WTC11 (cell line): ENCODE measurements at regions not wholly inside any gene's neighbourhood (a gene's known extent, or its start where the extent isn't known, plus 50 kb on each side); places are given as distances from the start of the nearest gene placed in this dataset.

ENCODE experiments used
- ATAC-seq: fragments of 200-7000 bp; cut with Tn5 transposase; 2 replicates; pipeline ENCODE4 v1.10.0; 2021; ENCODE audit warnings: mild to moderate bottlenecking, moderate library complexity
- CTCF ChIA-PET: fragments of 300-600 bp; sonication (Branson Sonifier 250); formaldehyde crosslinking; loops from one replicate; lab custom pipeline; 2021; ENCODE audit warnings: antibody characterized with exemption; lab: Charles Lee
- POLR2A ChIA-PET: fragments of 350-600 bp; sonication (Branson Sonifier 250); formaldehyde crosslinking; loops from one replicate; lab custom pipeline; 2021; ENCODE audit warnings: antibody characterized with exemption; lab: Charles Lee
- DNase-seq: peaks from one replicate; pipeline ENCODE4 v3.0.0; 2021; ENCODE audit warnings: low spot score
- H3K27ac Mint-ChIP-seq: 2 replicates; pipeline ENCODE4 v1.8.0; 2021; ENCODE audit warnings: mixed read lengths
- H3K27me3 Mint-ChIP-seq: 2 replicates; pipeline ENCODE4 v1.8.0; 2021; ENCODE audit warnings: low read depth, mild to moderate bottlenecking, moderate library complexity, mixed read lengths
- H3K36me3 Mint-ChIP-seq: 2 replicates; pipeline ENCODE4 v1.8.0; 2021; ENCODE audit warnings: mixed read lengths
- H3K4me1 Mint-ChIP-seq: 2 replicates; pipeline ENCODE4 v1.8.0; 2022; ENCODE audit warnings: mixed read lengths
- H3K4me3 Mint-ChIP-seq: 2 replicates; pipeline ENCODE4 v1.8.0; 2021; ENCODE audit warnings: mild to moderate bottlenecking, moderate library complexity, mixed read lengths
- H3K9me3 Mint-ChIP-seq: 2 replicates; pipeline ENCODE4 v1.8.0; 2021; ENCODE audit warnings: mixed read lengths
- CREM ChIP-seq: sonication (generic); formaldehyde crosslinking; IDR thresholded peaks from 2 replicates; pipeline ENCODE4 v1.8.1; 2022; ENCODE audit warnings: mild to moderate bottlenecking, missing genetic modification reagents, moderate library complexity
- GABPB1 ChIP-seq: sonication (generic); formaldehyde crosslinking; IDR thresholded peaks from 2 replicates; pipeline ENCODE4 v1.8.1; 2023; ENCODE audit warnings: mild to moderate bottlenecking, missing genetic modification reagents
- GRHL2 ChIP-seq: fragments of 250-450 bp; sonication (Bioruptor Pico); IDR thresholded peaks from 2 replicates; pipeline ENCODE4 v1.8.0; 2022; ENCODE audit warnings: mild to moderate bottlenecking, moderate library complexity; ENCODE audit not compliant: insufficient replicate concordance, severe bottlenecking
- GTF2I ChIP-seq: fragments of 250-450 bp; sonication (Bioruptor Pico); conservative IDR thresholded peaks from 2 replicates; pipeline ENCODE4 v1.4.0; 2021; ENCODE audit warnings: mild to moderate bottlenecking
- NFATC4 ChIP-seq: fragments of 250-450 bp; sonication (Bioruptor Pico); IDR thresholded peaks from 2 replicates; pipeline ENCODE4 v1.9.0; 2021; ENCODE audit warnings: mild to moderate bottlenecking
- NFE2L1 ChIP-seq: sonication (generic); formaldehyde crosslinking; IDR thresholded peaks from 2 replicates; pipeline ENCODE4 v1.8.1; 2023; ENCODE audit warnings: missing genetic modification reagents
- NR1H2 ChIP-seq: sonication (generic); formaldehyde crosslinking; IDR thresholded peaks from 2 replicates; pipeline ENCODE4 v1.9.0; 2021; ENCODE audit warnings: mild to moderate bottlenecking, moderate library complexity, missing genetic modification reagents
- NR2C2 ChIP-seq: sonication (generic); formaldehyde crosslinking; IDR thresholded peaks from 2 replicates; pipeline ENCODE4 v1.8.0; 2022; ENCODE audit warnings: mild to moderate bottlenecking, missing genetic modification reagents
- OVOL2 ChIP-seq: fragments of 250-450 bp; sonication (Bioruptor Pico); IDR thresholded peaks from 2 replicates; pipeline ENCODE4 v1.9.0; 2021; ENCODE audit warnings: mild to moderate bottlenecking, borderline replicate concordance
- PRRX2 ChIP-seq: fragments of 250-450 bp; sonication (Bioruptor Pico); IDR thresholded peaks from 2 replicates; pipeline ENCODE4 v1.8.0; 2021; ENCODE audit warnings: mild to moderate bottlenecking
- SMAD4 ChIP-seq: sonication (generic); formaldehyde crosslinking; IDR thresholded peaks from 2 replicates; pipeline ENCODE4 v1.8.0; 2022; ENCODE audit warnings: mild to moderate bottlenecking, missing genetic modification reagents
- SP1 ChIP-seq: sonication (generic); formaldehyde crosslinking; conservative IDR thresholded peaks from 2 replicates; pipeline ENCODE4 v1.8.1; 2022; ENCODE audit warnings: missing genetic modification reagents
- TCF7 ChIP-seq: sonication (generic); formaldehyde crosslinking; IDR thresholded peaks from 2 replicates; pipeline ENCODE4 v1.8.0; 2022; ENCODE audit warnings: mild to moderate bottlenecking, low read depth, missing genetic modification reagents, moderate library complexity
- TEAD1 ChIP-seq: sonication (generic); formaldehyde crosslinking; IDR thresholded peaks from 2 replicates; pipeline ENCODE4 v1.8.0; 2022; ENCODE audit warnings: mild to moderate bottlenecking, missing genetic modification reagents
- TEAD4 ChIP-seq: sonication (generic); formaldehyde crosslinking; IDR thresholded peaks from 2 replicates; pipeline ENCODE4 v1.8.0; 2022; ENCODE audit warnings: mild to moderate bottlenecking, missing genetic modification reagents
- TP53 ChIP-seq: sonication (generic); formaldehyde crosslinking; IDR thresholded peaks from 2 replicates; pipeline ENCODE4 v1.8.1; 2023; ENCODE audit warnings: mild to moderate bottlenecking, missing genetic modification reagents
- ZBTB21 ChIP-seq: sonication (generic); formaldehyde crosslinking; IDR thresholded peaks from 2 replicates; pipeline ENCODE4 v1.8.1; 2023; ENCODE audit warnings: mild to moderate bottlenecking, missing genetic modification reagents, borderline replicate concordance
- TF ChIP-seq, protein P1 (sequence below): sonication (generic); formaldehyde crosslinking; IDR thresholded peaks from 2 replicates; pipeline ENCODE4 v1.8.1; 2023; ENCODE audit warnings: mild to moderate bottlenecking, missing genetic modification reagents, moderate library complexity
- TF ChIP-seq, protein P2 (sequence below): sonication (generic); formaldehyde crosslinking; IDR thresholded peaks from 2 replicates; pipeline ENCODE4 v1.8.1; 2022; ENCODE audit warnings: low read depth, mild to moderate bottlenecking, moderate library complexity, missing genetic modification reagents, borderline replicate concordance
- TF ChIP-seq, protein P3 (sequence below): sonication (generic); formaldehyde crosslinking; IDR thresholded peaks from 2 replicates; pipeline ENCODE4 v1.8.1; 2022; ENCODE audit warnings: mild to moderate bottlenecking, missing genetic modification reagents, moderate library complexity, borderline replicate concordance
- TF ChIP-seq, protein P4 (sequence below): fragments of 250-450 bp; sonication (Bioruptor Pico); IDR thresholded peaks from 2 replicates; pipeline ENCODE4 v1.9.0; 2021; ENCODE audit warnings: mild to moderate bottlenecking
- TF ChIP-seq, protein P5 (sequence below): sonication (generic); formaldehyde crosslinking; IDR thresholded peaks from 2 replicates; pipeline ENCODE4 v1.8.1; 2023; ENCODE audit warnings: mild to moderate bottlenecking, missing genetic modification reagents
- TF ChIP-seq, protein P6 (sequence below): fragments of 250-450 bp; sonication (Bioruptor Pico); IDR thresholded peaks from 2 replicates; pipeline ENCODE4 v1.9.0; 2021; ENCODE audit warnings: moderate library complexity, mild to moderate bottlenecking, inconsistent platforms, borderline replicate concordance
- TF ChIP-seq, protein P7 (sequence below): sonication (generic); formaldehyde crosslinking; IDR thresholded peaks from 2 replicates; pipeline ENCODE4 v1.8.0; 2023; ENCODE audit warnings: missing genetic modification reagents

DNA sequence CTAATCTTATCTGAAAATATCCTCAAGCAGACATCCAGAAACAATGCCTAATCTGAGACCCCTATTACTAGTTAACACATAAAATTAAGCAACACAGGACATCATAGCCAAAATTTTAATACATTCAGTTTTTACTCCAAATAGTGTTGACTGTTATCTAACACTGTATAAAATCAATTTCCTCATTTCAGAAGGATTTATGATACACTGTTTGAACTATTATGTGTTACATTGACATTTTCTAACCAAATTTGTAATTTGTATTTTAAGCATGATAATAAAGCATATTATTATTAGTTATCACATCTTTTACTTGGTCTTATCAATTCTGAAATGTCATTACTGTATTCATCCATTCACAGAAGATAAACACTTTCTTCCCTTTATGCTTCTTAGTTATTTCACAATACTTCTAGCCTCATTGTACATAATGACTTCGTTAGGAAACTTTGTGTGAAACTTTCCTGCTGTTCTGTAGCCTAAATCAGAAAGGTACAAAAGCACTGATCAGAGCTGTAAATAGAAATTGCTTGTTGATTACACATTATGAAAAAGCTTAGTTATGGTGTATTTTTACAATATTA is 1248.9 kb downstream of the JRKL start:
- DNase-seq (no peak), ATAC-seq (no peak)
- ChIA-PET CTCF (no interaction called here), POLR2A (no interaction called here)
- Mint-ChIP-seq H3K9me3 (peaks cover 28% of the 10 kb centered on the region), H3K4me3 (no peak overlapping the region), H3K36me3 (peaks cover 29% of the 10 kb centered on the region), H3K4me1 (peaks cover 38% of the 10 kb centered on the region), H3K27ac (no peak overlapping the region), H3K27me3 (peaks cover 44% of the 10 kb centered on the region)
- TF ChIP-seq, protein P1, sequence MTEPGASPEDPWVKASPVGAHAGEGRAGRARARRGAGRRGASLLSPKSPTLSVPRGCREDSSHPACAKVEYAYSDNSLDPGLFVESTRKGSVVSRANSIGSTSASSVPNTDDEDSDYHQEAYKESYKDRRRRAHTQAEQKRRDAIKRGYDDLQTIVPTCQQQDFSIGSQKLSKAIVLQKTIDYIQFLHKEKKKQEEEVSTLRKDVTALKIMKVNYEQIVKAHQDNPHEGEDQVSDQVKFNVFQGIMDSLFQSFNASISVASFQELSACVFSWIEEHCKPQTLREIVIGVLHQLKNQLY (CRISPR knock-in tag), result no peak
- TF ChIP-seq, protein P2, sequence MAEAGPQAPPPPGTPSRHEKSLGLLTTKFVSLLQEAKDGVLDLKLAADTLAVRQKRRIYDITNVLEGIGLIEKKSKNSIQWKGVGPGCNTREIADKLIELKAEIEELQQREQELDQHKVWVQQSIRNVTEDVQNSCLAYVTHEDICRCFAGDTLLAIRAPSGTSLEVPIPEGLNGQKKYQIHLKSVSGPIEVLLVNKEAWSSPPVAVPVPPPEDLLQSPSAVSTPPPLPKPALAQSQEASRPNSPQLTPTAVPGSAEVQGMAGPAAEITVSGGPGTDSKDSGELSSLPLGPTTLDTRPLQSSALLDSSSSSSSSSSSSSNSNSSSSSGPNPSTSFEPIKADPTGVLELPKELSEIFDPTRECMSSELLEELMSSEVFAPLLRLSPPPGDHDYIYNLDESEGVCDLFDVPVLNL (CRISPR knock-in tag), result no peak
- TF ChIP-seq, protein P3, sequence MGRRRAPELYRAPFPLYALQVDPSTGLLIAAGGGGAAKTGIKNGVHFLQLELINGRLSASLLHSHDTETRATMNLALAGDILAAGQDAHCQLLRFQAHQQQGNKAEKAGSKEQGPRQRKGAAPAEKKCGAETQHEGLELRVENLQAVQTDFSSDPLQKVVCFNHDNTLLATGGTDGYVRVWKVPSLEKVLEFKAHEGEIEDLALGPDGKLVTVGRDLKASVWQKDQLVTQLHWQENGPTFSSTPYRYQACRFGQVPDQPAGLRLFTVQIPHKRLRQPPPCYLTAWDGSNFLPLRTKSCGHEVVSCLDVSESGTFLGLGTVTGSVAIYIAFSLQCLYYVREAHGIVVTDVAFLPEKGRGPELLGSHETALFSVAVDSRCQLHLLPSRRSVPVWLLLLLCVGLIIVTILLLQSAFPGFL (CRISPR knock-in tag), result no peak
- TF ChIP-seq ZBTB21 (no peak), NFATC4 (no peak), GRHL2 (CRISPR knock-in tag) (no peak), TP53 (CRISPR knock-in tag) (no peak), SP1 (no peak), TEAD1 (CRISPR knock-in tag) (no peak)
- TF ChIP-seq, protein P4, sequence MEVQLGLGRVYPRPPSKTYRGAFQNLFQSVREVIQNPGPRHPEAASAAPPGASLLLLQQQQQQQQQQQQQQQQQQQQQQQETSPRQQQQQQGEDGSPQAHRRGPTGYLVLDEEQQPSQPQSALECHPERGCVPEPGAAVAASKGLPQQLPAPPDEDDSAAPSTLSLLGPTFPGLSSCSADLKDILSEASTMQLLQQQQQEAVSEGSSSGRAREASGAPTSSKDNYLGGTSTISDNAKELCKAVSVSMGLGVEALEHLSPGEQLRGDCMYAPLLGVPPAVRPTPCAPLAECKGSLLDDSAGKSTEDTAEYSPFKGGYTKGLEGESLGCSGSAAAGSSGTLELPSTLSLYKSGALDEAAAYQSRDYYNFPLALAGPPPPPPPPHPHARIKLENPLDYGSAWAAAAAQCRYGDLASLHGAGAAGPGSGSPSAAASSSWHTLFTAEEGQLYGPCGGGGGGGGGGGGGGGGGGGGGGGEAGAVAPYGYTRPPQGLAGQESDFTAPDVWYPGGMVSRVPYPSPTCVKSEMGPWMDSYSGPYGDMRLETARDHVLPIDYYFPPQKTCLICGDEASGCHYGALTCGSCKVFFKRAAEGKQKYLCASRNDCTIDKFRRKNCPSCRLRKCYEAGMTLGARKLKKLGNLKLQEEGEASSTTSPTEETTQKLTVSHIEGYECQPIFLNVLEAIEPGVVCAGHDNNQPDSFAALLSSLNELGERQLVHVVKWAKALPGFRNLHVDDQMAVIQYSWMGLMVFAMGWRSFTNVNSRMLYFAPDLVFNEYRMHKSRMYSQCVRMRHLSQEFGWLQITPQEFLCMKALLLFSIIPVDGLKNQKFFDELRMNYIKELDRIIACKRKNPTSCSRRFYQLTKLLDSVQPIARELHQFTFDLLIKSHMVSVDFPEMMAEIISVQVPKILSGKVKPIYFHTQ (CRISPR knock-in tag), result no peak

DNA sequence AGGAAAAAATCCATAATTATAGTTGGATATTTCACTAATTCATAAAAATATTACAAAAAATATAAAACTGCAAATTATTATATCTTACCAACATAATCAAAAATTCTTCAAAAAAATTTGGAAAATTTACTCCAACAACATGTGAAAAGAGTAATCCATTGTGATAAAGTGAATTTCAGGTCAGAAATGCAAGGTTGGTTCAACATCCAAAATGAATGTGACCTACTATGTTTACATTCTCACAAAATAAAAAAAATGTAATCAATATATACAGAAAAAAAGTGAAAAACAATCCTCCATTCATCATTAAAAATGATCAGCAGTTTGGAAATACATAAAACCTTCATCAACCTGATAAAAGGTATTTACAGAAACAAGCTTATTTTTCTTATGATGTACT is 1252.2 kb downstream of the JRKL start:
- ATAC-seq (no peak), DNase-seq (no peak)
- no peak overlapping the region for H3K27ac Mint-ChIP-seq
- peaks cover 20% of the 10 kb centered on the region for H3K4me1 Mint-ChIP-seq
- CTCF ChIA-PET, result no interaction called here
- H3K36me3 Mint-ChIP-seq, result peaks cover 17% of the 10 kb centered on the region
- H3K27me3 Mint-ChIP-seq, result peaks cover 19% of the 10 kb centered on the region
- TF ChIP-seq GTF2I (CRISPR knock-in tag), result no peak
- TF ChIP-seq, protein P5, sequence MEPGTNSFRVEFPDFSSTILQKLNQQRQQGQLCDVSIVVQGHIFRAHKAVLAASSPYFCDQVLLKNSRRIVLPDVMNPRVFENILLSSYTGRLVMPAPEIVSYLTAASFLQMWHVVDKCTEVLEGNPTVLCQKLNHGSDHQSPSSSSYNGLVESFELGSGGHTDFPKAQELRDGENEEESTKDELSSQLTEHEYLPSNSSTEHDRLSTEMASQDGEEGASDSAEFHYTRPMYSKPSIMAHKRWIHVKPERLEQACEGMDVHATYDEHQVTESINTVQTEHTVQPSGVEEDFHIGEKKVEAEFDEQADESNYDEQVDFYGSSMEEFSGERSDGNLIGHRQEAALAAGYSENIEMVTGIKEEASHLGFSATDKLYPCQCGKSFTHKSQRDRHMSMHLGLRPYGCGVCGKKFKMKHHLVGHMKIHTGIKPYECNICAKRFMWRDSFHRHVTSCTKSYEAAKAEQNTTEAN (CRISPR knock-in tag), result no peak
- TF ChIP-seq, protein P6, sequence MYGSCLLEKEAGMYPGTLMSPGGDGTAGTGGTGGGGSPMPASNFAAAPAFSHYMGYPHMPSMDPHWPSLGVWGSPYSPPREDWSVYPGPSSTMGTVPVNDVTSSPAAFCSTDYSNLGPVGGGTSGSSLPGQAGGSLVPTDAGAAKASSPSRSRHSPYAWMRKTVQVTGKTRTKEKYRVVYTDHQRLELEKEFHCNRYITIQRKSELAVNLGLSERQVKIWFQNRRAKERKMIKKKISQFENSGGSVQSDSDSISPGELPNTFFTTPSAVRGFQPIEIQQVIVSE (CRISPR knock-in tag), result no peak
- POLR2A ChIA-PET, result no interaction called here
- H3K4me3 Mint-ChIP-seq, result no peak overlapping the region
- peaks cover 16% of the 10 kb centered on the region for H3K9me3 Mint-ChIP-seq

DNA sequence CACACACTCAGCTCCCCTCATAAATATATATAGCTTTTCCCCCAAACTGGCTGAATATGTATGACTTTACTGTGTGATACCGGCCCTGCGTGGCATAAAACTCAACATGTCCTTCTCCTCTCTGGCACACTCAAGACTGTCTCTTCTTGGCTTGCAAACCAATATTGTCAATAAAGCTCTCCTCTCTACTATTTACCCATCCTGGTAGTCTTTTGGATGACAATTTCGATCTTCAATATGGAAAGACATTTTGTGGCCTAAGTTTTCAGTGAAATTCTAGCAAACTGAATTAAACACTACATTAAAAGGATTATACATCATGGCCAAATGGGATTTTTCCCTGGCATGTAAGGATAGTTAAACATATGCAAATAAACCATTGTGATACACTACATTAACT is 1255.9 kb downstream of the JRKL start:
- H3K27ac Mint-ChIP-seq, result no peak overlapping the region
- no peak for DNase-seq
- H3K4me1 Mint-ChIP-seq, result peaks cover 7% of the 10 kb centered on the region
- no peak overlapping the region for H3K4me3 Mint-ChIP-seq
- CTCF ChIA-PET, result no interaction called here
- peaks cover 43% of the 10 kb centered on the region for H3K9me3 Mint-ChIP-seq
- H3K36me3 Mint-ChIP-seq, result peaks cover 27% of the 10 kb centered on the region
- TF ChIP-seq NR2C2 (CRISPR knock-in tag), result no peak
- TF ChIP-seq, protein P7, sequence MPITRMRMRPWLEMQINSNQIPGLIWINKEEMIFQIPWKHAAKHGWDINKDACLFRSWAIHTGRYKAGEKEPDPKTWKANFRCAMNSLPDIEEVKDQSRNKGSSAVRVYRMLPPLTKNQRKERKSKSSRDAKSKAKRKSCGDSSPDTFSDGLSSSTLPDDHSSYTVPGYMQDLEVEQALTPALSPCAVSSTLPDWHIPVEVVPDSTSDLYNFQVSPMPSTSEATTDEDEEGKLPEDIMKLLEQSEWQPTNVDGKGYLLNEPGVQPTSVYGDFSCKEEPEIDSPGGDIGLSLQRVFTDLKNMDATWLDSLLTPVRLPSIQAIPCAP (CRISPR knock-in tag), result no peak
- no peak for TF ChIP-seq CREM (CRISPR knock-in tag)
- TF ChIP-seq NFE2L1, result no peak
- no peak for TF ChIP-seq NR1H2 (CRISPR knock-in tag)
- no peak for TF ChIP-seq TCF7 (CRISPR knock-in tag)
- TF ChIP-seq PRRX2 (CRISPR knock-in tag), result no peak
- no peak for TF ChIP-seq TEAD4 (CRISPR knock-in tag)
- TF ChIP-seq, protein P2 (CRISPR knock-in tag), result no peak
- TF ChIP-seq OVOL2 (CRISPR knock-in tag), result no peak
- no peak for TF ChIP-seq SMAD4
- no peak for TF ChIP-seq GABPB1 (CRISPR knock-in tag)
- TF ChIP-seq, all 79 proteins: peak for 0
- POLR2A ChIA-PET, result interaction anchor here (0.7 kb wide), 1 partner anchor 1087 kb away, joined by 3 read pairs; no protein-coding TSS in a partner anchor
- no peak for ATAC-seq
- no peaks in the 10 kb centered on the region for H3K27me3 Mint-ChIP-seq
